ENCODE measurements at regions not wholly inside any gene's neighbourhood (a gene's known extent, or its start where the extent isn't known, plus 50 kb on each side); places are given as distances from the start of the nearest gene placed in this dataset.

- TF ChIP-seq CTCF (IDR thresholded peaks at IDR 0.05): no peak
- no peak for TF ChIP-seq POLR2AphosphoS5 (IDR thresholded peaks at IDR 0.05; ENCODE audit: low read depth, low read length)
These were observed 227.7 kb upstream of the IRF2BP2 start for GRCh38 chr1:234837713-234838112.

Measured in Panc1 (cell line).